ENCODE measurements at regions not wholly inside any gene's neighbourhood (a gene's known extent, or its start where the extent isn't known, plus 50 kb on each side); places are given as distances from the start of the nearest gene placed in this dataset.

DNA sequence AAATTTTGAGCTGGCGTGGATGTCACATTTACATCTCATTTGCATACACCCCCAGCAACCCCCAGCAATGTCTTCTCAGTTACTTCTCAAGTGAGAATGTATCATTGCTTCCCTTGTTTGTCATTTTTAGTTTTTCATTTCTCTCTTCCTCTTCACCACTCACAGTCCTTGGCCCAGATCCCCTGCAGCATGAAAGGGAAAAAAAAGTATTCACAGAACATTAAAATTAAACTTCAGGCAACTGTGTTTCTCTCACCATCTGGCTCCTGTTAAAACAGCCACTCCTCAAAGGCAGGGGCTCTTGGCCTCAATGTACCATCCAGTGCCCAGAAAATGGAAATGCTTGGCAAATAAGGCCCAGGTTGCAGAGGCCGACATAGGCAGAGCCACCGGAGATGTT, 126.8 kb downstream of the CTNND1 start:
- BruUV-seq (replicated peaks), result no TSS peak
- H3K27me3 ChIP-seq (ENCODE audit: control insufficient read depth, insufficient read depth, low read length), result no peaks in the 10 kb centered on the region
- H2AK5ac ChIP-seq (ENCODE audit: low read depth, low read length), result no peak overlapping the region
- H3K27ac ChIP-seq (ENCODE audit: insufficient read depth, low read length), result no peak overlapping the region
- H3K36me3 ChIP-seq (ENCODE audit: control insufficient read depth, insufficient read depth, low read length), result no peaks in the 10 kb centered on the region
- TF ChIP-seq MAFK (IDR thresholded peaks at IDR 0.05; ENCODE audit: low read depth, low read length), result no peak
- TF ChIP-seq MAZ (IDR thresholded peaks at IDR 0.05; ENCODE audit: borderline replicate concordance, low read depth, low read length), result no peak
- TF ChIP-seq FOS (IDR thresholded peaks at IDR 0.05; ENCODE audit: low read depth, low read length), result no peak
- no peak for TF ChIP-seq POLR2A (IDR thresholded peaks at IDR 0.05; ENCODE audit: low read depth, low read length)
- no peak for TF ChIP-seq RAD21 (IDR thresholded peaks at IDR 0.05; ENCODE audit: low read length)
- no peak for TF ChIP-seq NFE2L2 (IDR thresholded peaks at IDR 0.05; ENCODE audit: low read depth, low read length)
- TF ChIP-seq RFX5 (IDR thresholded peaks at IDR 0.05; ENCODE audit: low read depth, low read length), result no peak
- no peak for TF ChIP-seq CEBPB (IDR thresholded peaks at IDR 0.05; ENCODE audit: low read depth, low read length)
- TF ChIP-seq RCOR1 (IDR thresholded peaks at IDR 0.05; ENCODE audit: insufficient replicate concordance, low read length), result no peak
- no peak for TF ChIP-seq CHD1 (IDR thresholded peaks at IDR 0.05; ENCODE audit: low read depth, low read length)
- TF ChIP-seq, protein P1, sequence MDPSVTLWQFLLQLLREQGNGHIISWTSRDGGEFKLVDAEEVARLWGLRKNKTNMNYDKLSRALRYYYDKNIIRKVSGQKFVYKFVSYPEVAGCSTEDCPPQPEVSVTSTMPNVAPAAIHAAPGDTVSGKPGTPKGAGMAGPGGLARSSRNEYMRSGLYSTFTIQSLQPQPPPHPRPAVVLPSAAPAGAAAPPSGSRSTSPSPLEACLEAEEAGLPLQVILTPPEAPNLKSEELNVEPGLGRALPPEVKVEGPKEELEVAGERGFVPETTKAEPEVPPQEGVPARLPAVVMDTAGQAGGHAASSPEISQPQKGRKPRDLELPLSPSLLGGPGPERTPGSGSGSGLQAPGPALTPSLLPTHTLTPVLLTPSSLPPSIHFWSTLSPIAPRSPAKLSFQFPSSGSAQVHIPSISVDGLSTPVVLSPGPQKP (IDR thresholded peaks at IDR 0.05; ENCODE audit: borderline replicate concordance, low read depth, low read length), result no peak
- TF ChIP-seq, protein P2, sequence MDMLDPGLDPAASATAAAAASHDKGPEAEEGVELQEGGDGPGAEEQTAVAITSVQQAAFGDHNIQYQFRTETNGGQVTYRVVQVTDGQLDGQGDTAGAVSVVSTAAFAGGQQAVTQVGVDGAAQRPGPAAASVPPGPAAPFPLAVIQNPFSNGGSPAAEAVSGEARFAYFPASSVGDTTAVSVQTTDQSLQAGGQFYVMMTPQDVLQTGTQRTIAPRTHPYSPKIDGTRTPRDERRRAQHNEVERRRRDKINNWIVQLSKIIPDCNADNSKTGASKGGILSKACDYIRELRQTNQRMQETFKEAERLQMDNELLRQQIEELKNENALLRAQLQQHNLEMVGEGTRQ (IDR thresholded peaks at IDR 0.05; ENCODE audit: low read depth, low read length), result no peak
- no peak overlapping the region for H4K5ac ChIP-seq (ENCODE audit: low read depth, low read length)
- dilution Hi-C loops (cut with HindIII; ENCODE audit: low sequenced_read_pairs, unreplicated experiment), result no loop called here
- H3K56ac ChIP-seq (ENCODE audit: extremely low read depth, insufficient read depth, low read length), result no peak overlapping the region
- DNase-seq (no peak), ATAC-seq (ENCODE audit: low read depth) (no peak)
- CTCF ChIA-PET, result no interaction called here
- H3K79me1 ChIP-seq (ENCODE audit: low read depth in 1 of 2, low read length in 2 of 2), result no peaks in the 10 kb centered on the region
- H3K9ac ChIP-seq (ENCODE audit: low read depth, low read length), result no peak overlapping the region
- no peak overlapping the region for H2AFZ ChIP-seq (replicated peaks; ENCODE audit: low read length, poor library complexity)
- no peak overlapping the region for H3K4me2 ChIP-seq (ENCODE audit: low read depth, low read length)
- H3K14ac ChIP-seq (replicated peaks; ENCODE audit: low read depth, low read length), result no peak overlapping the region
- H2BK15ac ChIP-seq (ENCODE audit: low read depth, low read length), result no peak overlapping the region
- H2BK20ac ChIP-seq (ENCODE audit: low read depth, low read length), result no peak overlapping the region
- no peak overlapping the region for H3K4ac ChIP-seq (ENCODE audit: low read depth, low read length)
- no peak overlapping the region for H3K23ac ChIP-seq (ENCODE audit: low read depth, low read length)
- WGBS, 2 experiments (ENCODE audit: extremely low coverage in 2 of 2, insufficient read length in 1 of 2), result 17% methylated on average over 1 of the region's 3 CpGs; no CpG with 5 or more reads in 1 of the 2 experiments
- H3K4me3 ChIP-seq (ENCODE audit: insufficient read depth, low read depth, low read length), result no peak overlapping the region
- in situ Hi-C loops (cut with MboI; ENCODE audit: low sequenced_read_pairs), result no loop called here
- no peaks in the 10 kb centered on the region for H3K9me1 ChIP-seq (ENCODE audit: insufficient read depth, low read length)
- no peak overlapping the region for H3K18ac ChIP-seq (ENCODE audit: low read depth, low read length)
- no peak overlapping the region for H4K8ac ChIP-seq (ENCODE audit: low read depth in 2 of 2, low read length in 2 of 2)
- H4K91ac ChIP-seq (ENCODE audit: insufficient read depth, low read depth, low read length), result no peak overlapping the region
- no peaks in the 10 kb centered on the region for H3K4me1 ChIP-seq (ENCODE audit: control insufficient read depth, insufficient read depth, low read length)
- no peak overlapping the region for H2BK5ac ChIP-seq (ENCODE audit: low read depth, low read length, poor library complexity, severe bottlenecking)
- H3K9me3 ChIP-seq (ENCODE audit: control insufficient read depth, insufficient read depth, low read length), result no peaks in the 10 kb centered on the region
- intact Hi-C loops (cut with micrococcal nuclease), result no loop called here
- no peak overlapping the region for H2AK9ac ChIP-seq (replicated peaks; ENCODE audit: low read depth, low read length, poor library complexity)
- H4K20me1 ChIP-seq (ENCODE audit: insufficient read depth, low read length), result no peaks in the 10 kb centered on the region
- H2BK120ac ChIP-seq (ENCODE audit: low read depth, low read length), result no peak overlapping the region
- POLR2A ChIA-PET (ENCODE audit: unreplicated experiment), result no interaction called here
